Ovary (tissue), 3 donors: ENCODE measurements at regions not wholly inside any gene's neighbourhood (a gene's known extent, or its start where the extent isn't known, plus 50 kb on each side); places are given as distances from the start of the nearest gene placed in this dataset.

Source experiments
- EP300 ChIP-seq: sonication (generic); formaldehyde crosslinking; IDR thresholded peaks from one replicate; pipeline ENCODE4 v1.6.1; 2017; ENCODE audit warnings: antibody characterized with exemption
- POLR2A ChIP-seq: fragments of 450-650 bp; IDR thresholded peaks from one replicate; pipeline ENCODE4 v1.6.1; 2017; ENCODE audit warnings: antibody characterized with exemption, mild to moderate bottlenecking, moderate library complexity
- TF ChIP-seq, protein P1 (sequence below), 3 donors: fragments of 450-650 bp in 2 of 3; fragments of 200-600 bp in 1 of 3; IDR thresholded peaks; one replicate each; pipeline versions ENCODE4 v1.5.1 to v1.8.0; 2016 to 2022; ENCODE audit warnings: antibody characterized with exemption in 3 of 3, mild to moderate bottlenecking in 1 of 3
- donor health status: DM: no; HTN: no; CAD: no.

DNA sequence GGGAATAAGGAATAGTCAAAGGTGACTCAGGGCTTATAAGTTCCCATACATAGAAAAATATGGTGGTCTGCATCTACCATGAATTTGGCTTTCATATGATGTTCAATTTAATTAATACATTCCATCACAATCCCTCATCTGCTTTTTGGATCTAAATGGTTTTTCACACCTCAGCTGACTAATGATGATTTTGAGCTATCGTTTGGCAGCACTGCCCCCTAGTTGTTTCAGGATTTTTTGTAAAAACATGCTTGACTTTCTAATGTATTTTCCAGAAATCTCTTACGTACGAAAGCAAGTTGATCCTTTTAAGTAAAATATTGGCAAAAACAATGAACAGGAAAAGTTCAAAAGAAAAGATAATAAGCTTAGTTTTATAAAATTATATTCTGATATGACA, 408.6 kb upstream of the ADGRB3 start:
- TF ChIP-seq, protein P1, sequence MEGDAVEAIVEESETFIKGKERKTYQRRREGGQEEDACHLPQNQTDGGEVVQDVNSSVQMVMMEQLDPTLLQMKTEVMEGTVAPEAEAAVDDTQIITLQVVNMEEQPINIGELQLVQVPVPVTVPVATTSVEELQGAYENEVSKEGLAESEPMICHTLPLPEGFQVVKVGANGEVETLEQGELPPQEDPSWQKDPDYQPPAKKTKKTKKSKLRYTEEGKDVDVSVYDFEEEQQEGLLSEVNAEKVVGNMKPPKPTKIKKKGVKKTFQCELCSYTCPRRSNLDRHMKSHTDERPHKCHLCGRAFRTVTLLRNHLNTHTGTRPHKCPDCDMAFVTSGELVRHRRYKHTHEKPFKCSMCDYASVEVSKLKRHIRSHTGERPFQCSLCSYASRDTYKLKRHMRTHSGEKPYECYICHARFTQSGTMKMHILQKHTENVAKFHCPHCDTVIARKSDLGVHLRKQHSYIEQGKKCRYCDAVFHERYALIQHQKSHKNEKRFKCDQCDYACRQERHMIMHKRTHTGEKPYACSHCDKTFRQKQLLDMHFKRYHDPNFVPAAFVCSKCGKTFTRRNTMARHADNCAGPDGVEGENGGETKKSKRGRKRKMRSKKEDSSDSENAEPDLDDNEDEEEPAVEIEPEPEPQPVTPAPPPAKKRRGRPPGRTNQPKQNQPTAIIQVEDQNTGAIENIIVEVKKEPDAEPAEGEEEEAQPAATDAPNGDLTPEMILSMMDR (IDR thresholded peaks at IDR 0.05), result no peak
- TF ChIP-seq POLR2A (no peak), EP300 (no peak)
